B cell (primary cell): ENCODE measurements at regions not wholly inside any gene's neighbourhood (a gene's known extent, or its start where the extent isn't known, plus 50 kb on each side); places are given as distances from the start of the nearest gene placed in this dataset.

ENCODE experiments used
- ATAC-seq: fragments of 200-7000 bp; cut with Tn5 transposase; one replicate; pipeline ENCODE4 v1.10.0; 2021; ENCODE audit warnings: low read depth, mild to moderate bottlenecking, moderate number of reproducible peaks, moderate library complexity
- CTCF ChIA-PET: fragments of 350-600 bp; sonication (Branson Sonifier 250); formaldehyde crosslinking; loops from one replicate; lab custom pipeline; 2021; ENCODE audit warnings: antibody characterized with exemption, inconsistent platforms; lab: Charles Lee
- POLR2A ChIA-PET: fragments of 350-600 bp; sonication (Branson Sonifier 250); formaldehyde crosslinking; loops from one replicate; lab custom pipeline; 2021; ENCODE audit warnings: antibody characterized with exemption; lab: Charles Lee
- DNase-seq: peaks from one replicate; pipeline ENCODE4 v3.0.0; 2013
- H2AFZ ChIP-seq: 2 replicates; pipeline ENCODE4 v1.6.1; 2012; ENCODE audit warnings: mild to moderate bottlenecking, low read depth, low read length; ENCODE audit not compliant: insufficient read depth, poor library complexity, severe bottlenecking
- H3K27ac ChIP-seq, 2 donors: 1 replicate in 1 of 2; 2 replicates in 1 of 2; pipeline ENCODE4 v1.5.1; 2012 to 2013; ENCODE audit warnings: low read length in 2 of 2, mild to moderate bottlenecking in 2 of 2, moderate library complexity in 1 of 2
- H3K27me3 ChIP-seq, 4 experiments: fragments of 200-600 bp in 1 of 4; sonication (generic) in 1 of 4; replicated peaks in 1 of 4; 1 replicate in 2 of 4; 2 replicates in 2 of 4; pipeline versions ENCODE4 v1.6.1 to v1.7.0; 2013 to 2016; ENCODE audit warnings: low read length in 3 of 4, mild to moderate bottlenecking in 2 of 4, mixed read lengths in 1 of 4, moderate library complexity in 1 of 4; ENCODE audit not compliant: insufficient read depth in 4 of 4, control insufficient read depth in 3 of 4; ENCODE audit errors: control extremely low read depth in 1 of 4
- H3K36me3 ChIP-seq, 2 experiments: replicated peaks in 1 of 2; 1 replicate in 1 of 2; 2 replicates in 1 of 2; pipeline versions ENCODE4 v1.6.1 to v1.7.1; 2013; ENCODE audit warnings: low read length in 1 of 2; ENCODE audit not compliant: insufficient read depth in 2 of 2, control insufficient read depth in 1 of 2; ENCODE audit errors: control extremely low read depth in 1 of 2, extremely low read depth in 1 of 2
- H3K4me1 ChIP-seq, 2 donors: fragments of 200-600 bp in 1 of 2; sonication (generic) in 1 of 2; 1 replicate in 1 of 2; 2 replicates in 1 of 2; pipeline versions ENCODE4 v1.5.1 to v1.6.1; 2013 to 2017; ENCODE audit warnings: low read length in 2 of 2; ENCODE audit not compliant: control insufficient read depth in 2 of 2, insufficient read depth in 2 of 2
- H3K4me2 ChIP-seq: replicated peaks from 2 replicates; pipeline ENCODE3; 2012; ENCODE audit warnings: mild to moderate bottlenecking, low read depth, low read length; ENCODE audit not compliant: poor library complexity, severe bottlenecking
- H3K4me3 ChIP-seq, 5 experiments: fragments of 200-600 bp in 1 of 5; sonication (generic) in 1 of 5; 1 replicate in 3 of 5; 2 replicates in 2 of 5; pipeline versions ENCODE4 v1.5.1 to v1.7.0; 2011 to 2016; ENCODE audit warnings: low read length in 4 of 5, mild to moderate bottlenecking in 4 of 5, low read depth in 2 of 5, control low read depth in 1 of 5, moderate library complexity in 1 of 5; ENCODE audit not compliant: insufficient read depth in 1 of 5; ENCODE audit errors: control extremely low read depth in 1 of 5, extremely low read depth in 1 of 5
- H3K79me2 ChIP-seq: fragments of 200-600 bp; sonication (generic); one replicate; pipeline ENCODE4 v1.6.0; 2016; ENCODE audit warnings: low read length; ENCODE audit not compliant: control insufficient read depth, insufficient read depth
- H3K9ac ChIP-seq: fragments of 200-600 bp; sonication (generic); 2 replicates; pipeline ENCODE4 v1.6.1; 2017; ENCODE audit warnings: mild to moderate bottlenecking, low read length, moderate library complexity
- H3K9me3 ChIP-seq, 3 donors: one replicate each; pipeline versions ENCODE4 v1.6.1 to v1.7.1; 2013; ENCODE audit warnings: low read length in 2 of 3; ENCODE audit not compliant: control insufficient read depth in 2 of 3, insufficient read depth in 1 of 3; ENCODE audit errors: control extremely low read depth in 1 of 3
- H4K20me1 ChIP-seq: 2 replicates; pipeline ENCODE4 v1.6.0; 2012; ENCODE audit warnings: mild to moderate bottlenecking, low read length; ENCODE audit not compliant: insufficient read depth, control insufficient read depth, poor library complexity, severe bottlenecking
- H3K27ac Mint-ChIP-seq: one replicate; pipeline ENCODE4 v1.8.0; 2021; ENCODE audit warnings: mixed read lengths
- H3K27me3 Mint-ChIP-seq: one replicate; pipeline ENCODE4 v1.8.0; 2021; ENCODE audit warnings: mixed read lengths
- H3K4me1 Mint-ChIP-seq: one replicate; pipeline ENCODE4 v1.8.0; 2021; ENCODE audit warnings: mixed read lengths
- H3K4me3 Mint-ChIP-seq: one replicate; pipeline ENCODE4 v1.8.0; 2021; ENCODE audit warnings: mixed read lengths
- H3K9me3 Mint-ChIP-seq: one replicate; pipeline ENCODE4 v1.8.0; 2022; ENCODE audit warnings: mixed read lengths; ENCODE audit not compliant: insufficient read depth
- EZH2 ChIP-seq: IDR thresholded peaks from 2 replicates; pipeline ENCODE4 v1.6.1; 2012; ENCODE audit warnings: borderline replicate concordance, low read depth, mild to moderate bottlenecking, moderate library complexity, low read length; ENCODE audit not compliant: insufficient read depth, poor library complexity, severe bottlenecking
- WGBS: methylation state at CpG from one replicate; pipeline ENCODE4 v1.1.5; 2013; ENCODE audit warnings: missing lambda C conversion rate; ENCODE audit not compliant: insufficient coverage; 5-methylcytosine and 5-hydroxymethylcytosine counted together
- intact Hi-C: fragments of 100-400 bp; cut with micrococcal nuclease; formaldehyde crosslinking; loops from one replicate; pipeline ENCODE4 v1.10.0; 2022
- TF ChIP-seq, protein P1 (sequence below): fragments of 200-600 bp; IDR thresholded peaks from one replicate; pipeline ENCODE4 v1.8.0; 2022; ENCODE audit warnings: antibody characterized with exemption, mild to moderate bottlenecking

DNA sequence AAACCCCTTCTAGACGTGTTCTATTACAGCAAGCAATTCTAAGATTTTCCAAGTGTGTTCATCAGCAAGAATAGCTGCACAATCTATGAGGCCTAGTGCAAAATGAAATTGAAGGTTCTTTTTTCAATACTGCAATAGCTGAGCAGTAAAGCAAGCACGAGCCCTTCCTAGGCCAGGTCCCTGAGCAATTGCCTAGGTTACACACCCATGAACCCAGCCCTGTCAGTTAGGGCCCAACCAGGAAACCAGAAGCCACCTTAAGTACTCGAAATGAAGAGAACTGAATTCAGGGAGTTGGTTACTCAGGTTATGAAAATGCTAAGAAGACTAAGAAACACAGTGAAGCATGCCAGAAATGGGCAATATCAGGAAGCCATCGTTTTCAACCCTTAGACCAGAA lies 52.0 kb upstream of the VWC2 start:
- Histone ChIP-seq H3K4me2 (no peak overlapping the region), H4K20me1 (no peaks in the 10 kb centered on the region), H3K9me3 (no peaks in the 10 kb centered on the region), H3K9ac (no peak overlapping the region), H3K4me3 (no peak overlapping the region), H3K36me3 (no peaks in the 10 kb centered on the region), H3K4me1 (no peaks in the 10 kb centered on the region), H3K27ac (no peak overlapping the region), H2AFZ (no peak overlapping the region), H3K79me2 (no peaks in the 10 kb centered on the region), H3K27me3 (no peaks in the 10 kb centered on the region)
- WGBS: 67% methylated on average over 1 of the region's 4 CpGs
- no peak overlapping the region for H3K4me3 Mint-ChIP-seq
- intact Hi-C loops: no loop called here
- no peak overlapping the region for H3K27ac Mint-ChIP-seq
- H3K4me1 Mint-ChIP-seq: no peaks in the 10 kb centered on the region
- TF ChIP-seq EZH2: no peak
- TF ChIP-seq, protein P1, sequence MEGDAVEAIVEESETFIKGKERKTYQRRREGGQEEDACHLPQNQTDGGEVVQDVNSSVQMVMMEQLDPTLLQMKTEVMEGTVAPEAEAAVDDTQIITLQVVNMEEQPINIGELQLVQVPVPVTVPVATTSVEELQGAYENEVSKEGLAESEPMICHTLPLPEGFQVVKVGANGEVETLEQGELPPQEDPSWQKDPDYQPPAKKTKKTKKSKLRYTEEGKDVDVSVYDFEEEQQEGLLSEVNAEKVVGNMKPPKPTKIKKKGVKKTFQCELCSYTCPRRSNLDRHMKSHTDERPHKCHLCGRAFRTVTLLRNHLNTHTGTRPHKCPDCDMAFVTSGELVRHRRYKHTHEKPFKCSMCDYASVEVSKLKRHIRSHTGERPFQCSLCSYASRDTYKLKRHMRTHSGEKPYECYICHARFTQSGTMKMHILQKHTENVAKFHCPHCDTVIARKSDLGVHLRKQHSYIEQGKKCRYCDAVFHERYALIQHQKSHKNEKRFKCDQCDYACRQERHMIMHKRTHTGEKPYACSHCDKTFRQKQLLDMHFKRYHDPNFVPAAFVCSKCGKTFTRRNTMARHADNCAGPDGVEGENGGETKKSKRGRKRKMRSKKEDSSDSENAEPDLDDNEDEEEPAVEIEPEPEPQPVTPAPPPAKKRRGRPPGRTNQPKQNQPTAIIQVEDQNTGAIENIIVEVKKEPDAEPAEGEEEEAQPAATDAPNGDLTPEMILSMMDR: no peak
- no peaks in the 10 kb centered on the region for H3K9me3 Mint-ChIP-seq
- no peaks in the 10 kb centered on the region for H3K27me3 Mint-ChIP-seq
- CTCF ChIA-PET: no interaction called here
- POLR2A ChIA-PET: no interaction called here
- ATAC-seq: no peak
- no peak for DNase-seq
